GM12878 (cell line): ENCODE measurements at regions not wholly inside any gene's neighbourhood (a gene's known extent, or its start where the extent isn't known, plus 50 kb on each side); places are given as distances from the start of the nearest gene placed in this dataset.

Experiments
- ATF7 ChIP-seq: fragments of 450-650 bp; IDR thresholded peaks from 2 replicates; pipeline ENCODE4 v1.6.1; 2016; ENCODE audit warnings: low read depth, mild to moderate bottlenecking
- EP300 ChIP-seq, 2 experiments: fragments of 150-350 bp in 1 of 2; IDR thresholded peaks; 2 replicates each; pipeline ENCODE4 v1.6.1; 2011 to 2012; ENCODE audit warnings: low read depth in 2 of 2, low read length in 2 of 2, borderline replicate concordance in 1 of 2, improper control_type of control experiment in 1 of 2, inconsistent platforms in 1 of 2; ENCODE audit not compliant: control insufficient read depth in 1 of 2
- GABPA ChIP-seq: IDR thresholded peaks from 2 replicates; pipeline ENCODE4 v1.6.1; 2014; ENCODE audit warnings: antibody characterized with exemption, low read depth, mild to moderate bottlenecking, inconsistent platforms
- POLR2A ChIP-seq: IDR thresholded peaks from 2 replicates; pipeline ENCODE4 v1.6.1; 2011; ENCODE audit warnings: low read depth, mild to moderate bottlenecking, low read length
- POLR2AphosphoS5 ChIP-seq: IDR thresholded peaks from 2 replicates; pipeline ENCODE4 v1.6.1; 2011; ENCODE audit warnings: mild to moderate bottlenecking, low read length, inconsistent platforms
- TF ChIP-seq, protein P1 (sequence below), 3 experiments: IDR thresholded peaks in 2 of 3; conservative IDR thresholded peaks in 1 of 3; 2 replicates each; pipeline ENCODE4 v1.5.1; 2011; ENCODE audit warnings: low read depth in 3 of 3, low read length in 3 of 3, mild to moderate bottlenecking in 3 of 3, control low read depth in 2 of 3, moderate library complexity in 2 of 3, inconsistent platforms in 1 of 3, mixed read lengths in 1 of 3; ENCODE audit not compliant: control insufficient read depth in 2 of 3, insufficient read depth in 1 of 3; ENCODE audit errors: extremely low read depth in 1 of 3

DNA sequence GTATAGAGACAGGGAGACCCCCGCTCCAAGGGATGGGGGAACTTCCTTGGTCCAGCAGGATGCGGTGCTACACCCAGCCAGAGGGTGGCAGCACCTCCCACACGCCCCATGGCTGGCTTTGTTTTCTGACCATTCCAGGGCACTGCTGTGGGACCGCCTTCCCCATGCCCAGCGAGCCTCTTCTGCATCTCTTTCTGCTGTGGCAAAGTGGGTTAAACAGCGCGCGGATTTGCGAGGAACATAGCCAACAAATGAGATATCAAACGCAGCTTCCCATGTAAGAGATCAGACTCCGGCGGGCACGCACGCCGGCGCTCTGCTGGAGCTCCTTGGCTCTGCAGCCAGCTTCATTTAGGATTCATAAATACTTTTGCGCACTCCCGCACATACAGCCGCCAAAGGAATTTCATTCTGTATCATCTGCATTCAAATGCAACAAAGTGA, 485.8 kb upstream of the CADM1 start:
- no peak for TF ChIP-seq ATF7
- no peak for TF ChIP-seq EP300 (IDR thresholded peaks at IDR 0.05; ENCODE audit: borderline replicate concordance in 1 of 2, control insufficient read depth in 1 of 2, low read depth in 2 of 2, low read length in 2 of 2)
- no peak for TF ChIP-seq POLR2A
- TF ChIP-seq, protein P1, sequence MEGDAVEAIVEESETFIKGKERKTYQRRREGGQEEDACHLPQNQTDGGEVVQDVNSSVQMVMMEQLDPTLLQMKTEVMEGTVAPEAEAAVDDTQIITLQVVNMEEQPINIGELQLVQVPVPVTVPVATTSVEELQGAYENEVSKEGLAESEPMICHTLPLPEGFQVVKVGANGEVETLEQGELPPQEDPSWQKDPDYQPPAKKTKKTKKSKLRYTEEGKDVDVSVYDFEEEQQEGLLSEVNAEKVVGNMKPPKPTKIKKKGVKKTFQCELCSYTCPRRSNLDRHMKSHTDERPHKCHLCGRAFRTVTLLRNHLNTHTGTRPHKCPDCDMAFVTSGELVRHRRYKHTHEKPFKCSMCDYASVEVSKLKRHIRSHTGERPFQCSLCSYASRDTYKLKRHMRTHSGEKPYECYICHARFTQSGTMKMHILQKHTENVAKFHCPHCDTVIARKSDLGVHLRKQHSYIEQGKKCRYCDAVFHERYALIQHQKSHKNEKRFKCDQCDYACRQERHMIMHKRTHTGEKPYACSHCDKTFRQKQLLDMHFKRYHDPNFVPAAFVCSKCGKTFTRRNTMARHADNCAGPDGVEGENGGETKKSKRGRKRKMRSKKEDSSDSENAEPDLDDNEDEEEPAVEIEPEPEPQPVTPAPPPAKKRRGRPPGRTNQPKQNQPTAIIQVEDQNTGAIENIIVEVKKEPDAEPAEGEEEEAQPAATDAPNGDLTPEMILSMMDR (IDR thresholded peaks at IDR 0.05 in 2 of 3, conservative IDR thresholded peaks at IDR 0.05 in 1 of 3; ENCODE audit: control insufficient read depth in 2 of 3, extremely low read depth in 1 of 3, insufficient read depth in 1 of 3, low read depth in 3 of 3, low read length in 3 of 3): peak; percentile 60 to 81 (median 62); a peak in 5 of 6 replicates
- TF ChIP-seq POLR2AphosphoS5: no peak
- TF ChIP-seq GABPA: no peak
